GM12892 (cell line): ENCODE measurements at regions not wholly inside any gene's neighbourhood (a gene's known extent, or its start where the extent isn't known, plus 50 kb on each side); places are given as distances from the start of the nearest gene placed in this dataset.

Source experiments
- POLR2A ChIP-seq: IDR thresholded peaks from 2 replicates; pipeline ENCODE4 v1.6.1; 2011; ENCODE audit warnings: low read depth, low read length, control low read depth
- POLR2AphosphoS5 ChIP-seq: IDR thresholded peaks from 2 replicates; pipeline ENCODE4 v1.6.1; 2011; ENCODE audit warnings: low read depth, low read length, control low read depth
- TAF1 ChIP-seq: IDR thresholded peaks from 2 replicates; pipeline ENCODE4 v1.6.1; 2011; ENCODE audit warnings: low read depth, mild to moderate bottlenecking, control low read depth, low read length, borderline replicate concordance

DNA sequence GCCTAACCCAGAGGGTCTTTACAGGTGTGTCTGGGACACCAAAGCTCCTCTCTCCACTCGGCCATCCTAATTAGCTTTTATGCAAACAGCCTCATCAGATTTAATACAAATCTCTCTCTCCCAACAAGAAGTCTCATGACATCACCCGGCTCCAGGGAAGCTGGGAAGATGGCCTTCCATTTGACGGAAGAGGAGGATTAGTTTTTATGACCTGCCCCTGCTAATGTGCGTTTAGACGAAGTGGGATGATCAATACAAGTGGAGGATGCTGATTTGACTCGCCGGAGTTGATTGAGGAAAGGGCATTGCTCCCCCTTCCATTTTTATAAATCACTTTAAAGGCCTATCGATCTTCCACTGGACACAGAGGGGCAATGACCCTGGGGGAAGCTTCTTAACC lies 239.2 kb downstream of the BCL11B start:
- TF ChIP-seq POLR2AphosphoS5 (no peak), POLR2A (no peak), TAF1 (no peak)
